H1 (cell line): ENCODE measurements at regions not wholly inside any gene's neighbourhood (a gene's known extent, or its start where the extent isn't known, plus 50 kb on each side); places are given as distances from the start of the nearest gene placed in this dataset.

Experiments used
- CTCF ChIA-PET: fragments of 300-600 bp; sonication (Branson Sonifier 250); formaldehyde crosslinking; loops from one replicate; lab custom pipeline; 2021; ENCODE audit not compliant: partially characterized antibody; lab: Charles Lee
- POLR2A ChIA-PET: fragments of 300-600 bp; sonication (Branson Sonifier 250); formaldehyde crosslinking; loops from one replicate; lab custom pipeline; 2021; ENCODE audit warnings: inconsistent platforms; ENCODE audit not compliant: partially characterized antibody; lab: Charles Lee
- DNase-seq, 2 experiments: peaks; one replicate each; pipeline versions ENCODE4 v3.0.0 to v3.0.0-alpha.2; 2010 to 2022; ENCODE audit warnings: low spot score in 2 of 2, low read depth in 1 of 2, mixed read lengths in 1 of 2
- FAIRE-seq: peaks from 2 replicates; lab custom pipeline; 2011; peaks lifted over from hg19 to GRCh38; lab: Jason Lieb, UNC
- H2AFZ ChIP-seq: 2 replicates; pipeline ENCODE4 v1.8.1; 2012; ENCODE audit warnings: low read length, inconsistent platforms
- H2AK5ac ChIP-seq: 2 replicates; pipeline ENCODE4 v1.6.1; 2013; ENCODE audit warnings: low read depth, low read length
- H2BK120ac ChIP-seq: replicated peaks from 2 replicates; pipeline ENCODE3; 2013; ENCODE audit warnings: low read depth, low read length, inconsistent platforms
- H2BK12ac ChIP-seq: 2 replicates; pipeline ENCODE4 v1.6.1; 2013; ENCODE audit warnings: low read depth, low read length
- H2BK15ac ChIP-seq: 2 replicates; pipeline ENCODE4 v1.6.1; 2013; ENCODE audit warnings: low read length
- H2BK20ac ChIP-seq: 2 replicates; pipeline ENCODE4 v1.6.1; 2013; ENCODE audit warnings: low read length
- H2BK5ac ChIP-seq: 2 replicates; pipeline ENCODE4 v1.6.1; 2013; ENCODE audit warnings: low read depth, low read length
- H3K14ac ChIP-seq: 2 replicates; pipeline ENCODE4 v1.6.1; 2013; ENCODE audit warnings: inconsistent platforms; ENCODE audit not compliant: insufficient read length
- H3K18ac ChIP-seq: 2 replicates; pipeline ENCODE4 v1.6.1; 2013; ENCODE audit warnings: low read length; ENCODE audit errors: extremely low read depth
- H3K23ac ChIP-seq: 2 replicates; pipeline ENCODE4 v1.6.1; 2013; ENCODE audit warnings: inconsistent platforms; ENCODE audit not compliant: insufficient read length
- H3K23me2 ChIP-seq: 2 replicates; pipeline ENCODE4 v1.6.1; 2013; ENCODE audit warnings: low read depth, low read length
- H3K27ac ChIP-seq: 2 replicates; pipeline ENCODE4 v1.6.1; 2011; ENCODE audit warnings: low read depth, low read length, inconsistent platforms
- H3K27me3 ChIP-seq, 4 experiments: replicated peaks in 1 of 4; 1 replicate in 1 of 4; 2 replicates in 3 of 4; pipeline versions ENCODE4 v1.6.1 to v1.8.1; 2011 to 2013; ENCODE audit warnings: low read length in 3 of 4, mild to moderate bottlenecking in 3 of 4, inconsistent platforms in 2 of 4, mixed read lengths in 2 of 4, moderate library complexity in 1 of 4; ENCODE audit not compliant: control insufficient read depth in 3 of 4, insufficient read depth in 3 of 4; ENCODE audit errors: extremely low read depth in 1 of 4
- H3K36me3 ChIP-seq, 4 experiments: 2 replicates each; pipeline versions ENCODE4 v1.6.1 to v1.8.1; 2011 to 2013; ENCODE audit warnings: mild to moderate bottlenecking in 4 of 4, low read length in 3 of 4, moderate library complexity in 2 of 4, control low read depth in 1 of 4, inconsistent platforms in 1 of 4; ENCODE audit not compliant: insufficient read depth in 4 of 4, control insufficient read depth in 2 of 4
- H3K4ac ChIP-seq: replicated peaks from 2 replicates; pipeline ENCODE3; 2013; ENCODE audit warnings: low read length, low read depth, mixed read lengths, inconsistent platforms; ENCODE audit not compliant: insufficient read length
- H3K4me1 ChIP-seq, 4 experiments: replicated peaks in 1 of 4; 1 replicate in 1 of 4; 2 replicates in 3 of 4; pipeline versions ENCODE4 v1.6.1 to v1.8.1; 2011 to 2013; ENCODE audit warnings: low read length in 3 of 4, inconsistent platforms in 2 of 4, mixed read lengths in 1 of 4; ENCODE audit not compliant: insufficient read depth in 4 of 4, control insufficient read depth in 3 of 4
- H3K4me2 ChIP-seq, 2 experiments: 2 replicates each; pipeline versions ENCODE4 v1.6.1 to v1.8.1; 2011 to 2013; ENCODE audit warnings: low read depth in 2 of 2, low read length in 2 of 2, control low read depth in 1 of 2, inconsistent platforms in 1 of 2, mild to moderate bottlenecking in 1 of 2; ENCODE audit not compliant: insufficient read depth in 1 of 2
- H3K4me3 ChIP-seq, 4 experiments: fragments of 200-600, 300-600 bp in 1 of 4; sonication (generic), shearing (Covaris generic), sonication (Bioruptor Twin) in 1 of 4; 2 replicates each; pipeline versions ENCODE4 v1.5.1 to v1.8.1; 2011 to 2016; ENCODE audit warnings: low read length in 4 of 4, low read depth in 3 of 4, control low read depth in 2 of 4, inconsistent platforms in 2 of 4, mild to moderate bottlenecking in 2 of 4, mixed read lengths in 1 of 4, moderate library complexity in 1 of 4; ENCODE audit not compliant: insufficient read depth in 2 of 4; ENCODE audit errors: extremely low read depth in 1 of 4
- H3K56ac ChIP-seq: replicated peaks from 2 replicates; pipeline ENCODE3; 2013; ENCODE audit warnings: low read depth, mild to moderate bottlenecking, mixed read lengths, low read length, inconsistent platforms; ENCODE audit not compliant: insufficient read length
- H3K79me1 ChIP-seq: 2 replicates; pipeline ENCODE4 v1.6.1; 2013; ENCODE audit warnings: low read depth, low read length, control low read depth
- H3K79me2 ChIP-seq, 2 experiments: 2 replicates each; pipeline versions ENCODE4 v1.6.1 to v1.8.1; 2012 to 2013; ENCODE audit warnings: low read length in 2 of 2, mild to moderate bottlenecking in 2 of 2, inconsistent platforms in 1 of 2; ENCODE audit not compliant: insufficient read depth in 2 of 2, control insufficient read depth in 1 of 2
- H3K9ac ChIP-seq, 4 experiments: replicated peaks in 1 of 4; 1 replicate in 1 of 4; 2 replicates in 3 of 4; pipeline versions ENCODE4 v1.6.1 to v1.8.1; 2011 to 2013; ENCODE audit warnings: low read depth in 3 of 4, low read length in 3 of 4, control low read depth in 2 of 4, mild to moderate bottlenecking in 2 of 4, moderate library complexity in 2 of 4, inconsistent platforms in 1 of 4; ENCODE audit errors: extremely low read depth in 1 of 4
- H3K9me3 ChIP-seq, 2 experiments: 2 replicates each; pipeline versions ENCODE4 v1.6.1 to v1.8.1; 2012 to 2013; ENCODE audit warnings: mild to moderate bottlenecking in 2 of 2, moderate library complexity in 2 of 2, control low read depth in 1 of 2, inconsistent platforms in 1 of 2, low read depth in 1 of 2, low read length in 1 of 2, mixed read lengths in 1 of 2; ENCODE audit not compliant: insufficient read depth in 2 of 2
- H4K20me1 ChIP-seq, 2 experiments: replicated peaks in 1 of 2; 2 replicates each; pipeline versions ENCODE3 to v1.8.1; 2011 to 2013; ENCODE audit warnings: inconsistent platforms in 2 of 2, low read length in 2 of 2, mild to moderate bottlenecking in 1 of 2; ENCODE audit not compliant: insufficient read depth in 2 of 2, control insufficient read depth in 1 of 2
- H4K5ac ChIP-seq: 2 replicates; pipeline ENCODE4 v1.6.1; 2013; ENCODE audit warnings: low read length, low read depth, mixed read lengths, inconsistent platforms; ENCODE audit not compliant: insufficient read length
- H4K8ac ChIP-seq: 2 replicates; pipeline ENCODE4 v1.8.0; 2013; ENCODE audit warnings: mild to moderate bottlenecking, moderate library complexity, low read length, inconsistent platforms; ENCODE audit not compliant: insufficient read depth; ENCODE audit errors: extremely low read depth
- H4K91ac ChIP-seq: replicated peaks from 2 replicates; pipeline ENCODE3; 2013; ENCODE audit warnings: low read length, mixed read lengths, inconsistent platforms; ENCODE audit not compliant: insufficient read length
- ASH2L ChIP-seq: fragments of 200-600, 300-600 bp; sonication (generic); IDR thresholded peaks from one replicate; pipeline ENCODE4 v1.7.1; 2017; ENCODE audit warnings: low read length
- BACH1 ChIP-seq: IDR thresholded peaks from 2 replicates; pipeline ENCODE4 v1.6.1; 2012; ENCODE audit warnings: low read length, improper control_type of control experiment
- BCL11A ChIP-seq, 2 experiments: IDR thresholded peaks; one replicate each; pipeline ENCODE4 v1.6.1; 2011; ENCODE audit warnings: low read depth in 2 of 2, low read length in 2 of 2, mild to moderate bottlenecking in 2 of 2
- CTBP2 ChIP-seq: IDR thresholded peaks from 2 replicates; pipeline ENCODE4 v1.7.0; 2011; ENCODE audit warnings: borderline replicate concordance, mild to moderate bottlenecking, moderate library complexity, mixed read lengths, low read length; ENCODE audit not compliant: insufficient read depth, insufficient read length
- FOSL1 ChIP-seq: IDR thresholded peaks from 2 replicates; pipeline ENCODE4 v1.6.1; 2011; ENCODE audit warnings: mild to moderate bottlenecking, low read depth, low read length, moderate library complexity; ENCODE audit not compliant: insufficient read depth
- HDAC2 ChIP-seq, 2 experiments: fragments of 300-600 bp in 1 of 2; sonication (generic) in 1 of 2; IDR thresholded peaks; 2 replicates each; pipeline ENCODE4 v1.6.1; 2011 to 2012; ENCODE audit warnings: low read depth in 2 of 2, low read length in 2 of 2, mild to moderate bottlenecking in 2 of 2, moderate library complexity in 2 of 2, borderline replicate concordance in 1 of 2, inconsistent platforms in 1 of 2
- KDM4A ChIP-seq: IDR thresholded peaks from one replicate; pipeline ENCODE4 v1.7.1; 2012; ENCODE audit warnings: low read depth, mild to moderate bottlenecking, moderate library complexity, low read length, inconsistent platforms; ENCODE audit not compliant: severe bottlenecking
- MAX ChIP-seq: IDR thresholded peaks from 2 replicates; pipeline ENCODE4 v1.6.1; 2012; ENCODE audit warnings: inconsistent platforms
- NANOG ChIP-seq: IDR thresholded peaks from 2 replicates; pipeline ENCODE4 v1.6.1; 2011; ENCODE audit warnings: low read length, low read depth, mild to moderate bottlenecking, inconsistent platforms; ENCODE audit not compliant: insufficient read depth, poor library complexity, severe bottlenecking
- RNF2 ChIP-seq: fragments of 200-900, 300-1000 bp; sonication (generic); IDR thresholded peaks from 2 replicates; pipeline ENCODE4 v1.7.1; 2016; ENCODE audit warnings: borderline replicate concordance, low read depth, mild to moderate bottlenecking, antibody characterized with exemption, low read length; ENCODE audit not compliant: poor library complexity, severe bottlenecking; ENCODE audit errors: missing control alignments
- SIX5 ChIP-seq: IDR thresholded peaks from 2 replicates; pipeline ENCODE4 v1.6.1; 2011; ENCODE audit warnings: mild to moderate bottlenecking, low read depth, low read length
- TCF12 ChIP-seq: IDR thresholded peaks from 2 replicates; pipeline ENCODE4 v1.6.1; 2011; ENCODE audit warnings: low read depth, mild to moderate bottlenecking, low read length
- USF2 ChIP-seq: IDR thresholded peaks from 2 replicates; pipeline ENCODE4 v1.6.1; 2011; ENCODE audit warnings: low read length, improper control_type of control experiment
- whole genome bisulfite sequencing, 2 experiments: shearing (Covaris generic) in 1 of 2; methylation state at CpG; one replicate each; pipeline versions ENCODE4 v1.1.6 to v1.1.7; 2013 to 2015; ENCODE audit warnings: low lambda C conversion rate in 2 of 2, mixed read lengths in 2 of 2, inconsistent platforms in 1 of 2, low coverage in 1 of 2, missing lambda C conversion rate in 1 of 2; ENCODE audit not compliant: insufficient replicate concordance in 2 of 2, insufficient coverage in 1 of 2, insufficient read length in 1 of 2; ENCODE audit errors: extremely low coverage in 1 of 2, missing lambda C conversion rate in 1 of 2; 5-methylcytosine and 5-hydroxymethylcytosine counted together

- Histone ChIP-seq H3K4me2 (no peak overlapping the region), H2BK20ac (no peak overlapping the region), H3K23me2 (no peaks in the 10 kb centered on the region), H3K23ac (no peak overlapping the region), H4K91ac (no peak overlapping the region), H2BK120ac (no peak overlapping the region), H2AFZ (no peak overlapping the region), H3K9me3 (no peaks in the 10 kb centered on the region), H2BK12ac (no peak overlapping the region), H3K79me2 (no peaks in the 10 kb centered on the region), H2AK5ac (no peak overlapping the region), H2BK5ac (no peak overlapping the region), H4K20me1 (no peaks in the 10 kb centered on the region), H4K8ac (no peak overlapping the region), H3K14ac (no peak overlapping the region), H3K56ac (no peak overlapping the region), H3K79me1 (no peaks in the 10 kb centered on the region), H2BK15ac (no peak overlapping the region), H4K5ac (no peak overlapping the region), H3K18ac (no peak overlapping the region), H3K4me1 (no peaks in the 10 kb centered on the region), H3K36me3 (no peaks in the 10 kb centered on the region), H3K27ac (no peak overlapping the region), H3K4me3 (no peak overlapping the region), H3K4ac (no peak overlapping the region), H3K9ac (no peak overlapping the region), H3K27me3 (no peaks in the 10 kb centered on the region)
- WGBS, 2 experiments, result 89% methylated on average over 3 of the region's 3 CpGs; no CpG with 5 or more reads in 1 of the 2 experiments
- FAIRE-seq, result no peak
- DNase-seq, result no peak
- ChIA-PET CTCF (no interaction called here), POLR2A (no interaction called here)
- no peak for TF ChIP-seq FOSL1
- TF ChIP-seq NANOG, result no peak
- TF ChIP-seq SIX5, result no peak
- no peak for TF ChIP-seq ASH2L
- TF ChIP-seq BCL11A (IDR thresholded peaks at IDR 0.05; ENCODE audit: low read depth in 2 of 2, low read length in 2 of 2), result no peak
- no peak for TF ChIP-seq MAX
- TF ChIP-seq KDM4A, result no peak
- no peak for TF ChIP-seq RNF2
- TF ChIP-seq HDAC2 (IDR thresholded peaks at IDR 0.05; ENCODE audit: borderline replicate concordance in 1 of 2, low read depth in 2 of 2, low read length in 2 of 2), result no peak
- TF ChIP-seq TCF12, result no peak
- no peak for TF ChIP-seq BACH1
- no peak for TF ChIP-seq CTBP2
- no peak for TF ChIP-seq USF2
Observed at GRCh38 chr1:98331243-98331642, 330.3 kb upstream of the SNX7 start.
